Activated CD8-positive, alpha-beta T cell treated with anti-CD3 and anti-CD28 coated beads for 36 hours (primary cell): ENCODE measurements at regions not wholly inside any gene's neighbourhood (a gene's known extent, or its start where the extent isn't known, plus 50 kb on each side); places are given as distances from the start of the nearest gene placed in this dataset.

Experiments used
- ATAC-seq: fragments of 200-7000 bp; cut with Tn5 transposase; one replicate; pipeline ENCODE4 v1.10.0; 2021; ENCODE audit warnings: mild to moderate bottlenecking, moderate library complexity
- CTCF ChIA-PET: fragments of 350-600 bp; sonication (Branson Sonifier 250); formaldehyde crosslinking; loops from one replicate; lab custom pipeline; 2021; ENCODE audit warnings: antibody characterized with exemption; lab: Charles Lee
- POLR2A ChIA-PET: fragments of 350-600 bp; sonication (Branson Sonifier 250); formaldehyde crosslinking; loops from one replicate; lab custom pipeline; 2021; ENCODE audit warnings: antibody characterized with exemption; lab: Charles Lee
- DNase-seq: peaks from one replicate; pipeline ENCODE4 v3.0.0-alpha.2; 2020
- H3K27ac Mint-ChIP-seq: one replicate; pipeline ENCODE4 v1.8.0; 2021; ENCODE audit warnings: mild to moderate bottlenecking, mixed read lengths
- H3K27me3 Mint-ChIP-seq: one replicate; pipeline ENCODE4 v1.8.0; 2021; ENCODE audit warnings: mixed read lengths
- H3K36me3 Mint-ChIP-seq: one replicate; pipeline ENCODE4 v1.8.0; 2021; ENCODE audit warnings: low read depth, mixed read lengths
- H3K4me1 Mint-ChIP-seq: one replicate; pipeline ENCODE4 v1.8.0; 2021; ENCODE audit warnings: low read depth, mixed read lengths
- H3K4me3 Mint-ChIP-seq: one replicate; pipeline ENCODE4 v1.8.0; 2021; ENCODE audit warnings: mild to moderate bottlenecking, moderate library complexity, mixed read lengths
- H3K9me3 Mint-ChIP-seq: one replicate; pipeline ENCODE4 v1.8.0; 2021; ENCODE audit warnings: mixed read lengths
- CTCF ChIP-seq: fragments of 200-600 bp; IDR thresholded peaks from one replicate; pipeline ENCODE4 v1.8.0; 2022; ENCODE audit warnings: antibody characterized with exemption, mild to moderate bottlenecking
- intact Hi-C: fragments of 100-400 bp; cut with micrococcal nuclease; formaldehyde crosslinking; loops from one replicate; pipeline ENCODE4 v1.10.0; 2022

- TF ChIP-seq CTCF: no peak
- intact Hi-C loops: no loop called here
- H3K27me3 Mint-ChIP-seq: no peaks in the 10 kb centered on the region
- no peaks in the 10 kb centered on the region for H3K4me1 Mint-ChIP-seq
- POLR2A ChIA-PET: no interaction called here
- CTCF ChIA-PET: no interaction called here
- DNase-seq (no peak), ATAC-seq (no peak)
- no peaks in the 10 kb centered on the region for H3K36me3 Mint-ChIP-seq
- H3K27ac Mint-ChIP-seq: no peak overlapping the region
- H3K9me3 Mint-ChIP-seq: no peaks in the 10 kb centered on the region
- no peak overlapping the region for H3K4me3 Mint-ChIP-seq
These were observed 54.1 kb upstream of the BDNF start for GRCh38 chr11:27754035-27755017.
